ENCODE measurements at regions not wholly inside any gene's neighbourhood (a gene's known extent, or its start where the extent isn't known, plus 50 kb on each side); places are given as distances from the start of the nearest gene placed in this dataset.
A peak's percentile ranks its signal among the peaks of the same experiment; 100 is the strongest.

DNA sequence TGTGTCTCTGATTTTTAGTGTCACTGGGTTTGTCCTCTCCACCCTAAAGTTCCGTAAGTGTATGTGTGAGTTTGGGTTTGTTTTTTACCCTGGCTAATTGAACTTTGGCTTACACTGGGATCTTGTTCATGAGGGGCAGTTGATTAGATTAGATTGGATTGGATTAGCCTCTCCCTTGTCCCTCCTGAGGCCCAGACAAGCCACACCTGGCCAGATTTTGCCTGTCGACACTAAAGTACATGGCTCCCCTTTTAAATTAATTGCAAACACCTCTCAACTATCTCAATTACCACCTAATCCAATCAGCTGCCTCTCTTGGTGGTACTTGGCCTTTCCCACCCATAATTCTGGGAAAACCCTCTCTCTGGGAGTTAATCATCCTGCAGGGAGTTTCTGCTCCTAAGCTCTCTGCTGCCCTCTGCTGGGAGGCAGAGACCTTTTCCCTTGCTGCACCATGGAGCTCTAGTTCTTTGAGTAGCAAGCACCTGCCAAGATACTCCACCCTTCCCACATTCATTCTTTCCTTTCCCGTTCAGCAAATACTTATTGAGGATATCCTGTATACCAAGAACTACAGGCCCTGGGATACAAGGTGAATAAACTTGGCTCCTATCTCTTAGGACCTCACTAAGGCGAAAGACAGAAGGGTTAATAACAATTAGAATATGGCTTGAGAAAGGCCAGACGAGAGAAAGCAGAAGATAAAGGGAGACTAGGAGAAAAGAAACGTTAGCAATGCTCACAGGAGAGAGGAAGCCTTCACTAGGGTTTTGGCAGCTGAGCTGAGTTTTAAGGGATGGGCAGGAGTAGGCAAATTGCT lies 60.0 kb upstream of the MPHOSPH6 start:
- H3K36me3 ChIP-seq = no peaks in the 10 kb centered on the region
- H3K9me3 ChIP-seq = no peaks in the 10 kb centered on the region
- DNase-seq (ENCODE audit: extremely low spot score) = no peak
- peaks cover 0 to 12% (median 0%) of the 10 kb centered on the region in 4 donors for H3K27me3 ChIP-seq
- no peaks in the 10 kb centered on the region for H3K4me1 ChIP-seq
- 47% methylated on average over 6 of the region's 6 CpGs for WGBS
- intact Hi-C loops (cut with DNase I) = loop anchor here (1.0 to 10.0 kb wide), 3 partner anchors 195 to 340 kb away; partner anchors contain the start of gene HSD17B2
- TF ChIP-seq EP300 (IDR thresholded peaks at IDR 0.05) (no peak), POLR2A (IDR thresholded peaks at IDR 0.05; ENCODE audit: low read depth) (no peak), CTCF (IDR thresholded peaks at IDR 0.05) (peak; percentile 71 to 87 (median 87)), POLR2AphosphoS5 (IDR thresholded peaks at IDR 0.05) (no peak)
- no peak overlapping the region for H3K27ac ChIP-seq (replicated peaks in 1 of 4)
- no peak overlapping the region for H3K4me3 ChIP-seq

DNA sequence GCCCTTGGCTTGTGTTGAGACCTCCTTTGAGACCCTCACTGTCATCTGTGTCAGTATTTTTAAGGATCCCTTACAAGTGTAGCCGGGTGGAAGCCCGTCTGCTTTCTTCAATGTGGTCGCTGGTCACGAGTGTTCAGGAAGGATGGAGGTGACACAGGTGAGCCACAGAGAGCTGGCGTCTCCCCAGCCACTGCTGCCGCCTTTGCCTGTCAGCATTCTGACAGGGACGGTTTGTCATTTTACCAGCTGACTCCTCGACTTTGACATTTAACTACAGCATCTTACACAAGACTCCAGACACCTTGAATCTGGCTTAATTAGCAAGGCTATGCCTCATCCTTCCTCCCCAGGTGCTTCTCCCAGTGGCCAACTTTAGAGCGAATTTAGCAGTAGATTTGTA lies 56.3 kb upstream of the MPHOSPH6 start:
- Histone ChIP-seq H3K36me3 (no peaks in the 10 kb centered on the region), H3K27me3 (peaks cover 0 to 12% (median 0%) of the 10 kb centered on the region in 4 donors), H3K9me3 (no peaks in the 10 kb centered on the region), H3K4me3 (no peak overlapping the region), H3K27ac (replicated peaks in 1 of 4) (no peak overlapping the region), H3K4me1 (no peaks in the 10 kb centered on the region)
- 78% methylated on average over 9 of the region's 9 CpGs for WGBS
- no peak for TF ChIP-seq POLR2A (IDR thresholded peaks at IDR 0.05; ENCODE audit: low read depth)
- TF ChIP-seq POLR2AphosphoS5 (IDR thresholded peaks at IDR 0.05) = no peak
- TF ChIP-seq CTCF (IDR thresholded peaks at IDR 0.05) = no peak
- TF ChIP-seq EP300 (IDR thresholded peaks at IDR 0.05) = no peak
- no peak for DNase-seq (ENCODE audit: extremely low spot score)
- intact Hi-C loops (cut with DNase I) = no loop called here

DNA sequence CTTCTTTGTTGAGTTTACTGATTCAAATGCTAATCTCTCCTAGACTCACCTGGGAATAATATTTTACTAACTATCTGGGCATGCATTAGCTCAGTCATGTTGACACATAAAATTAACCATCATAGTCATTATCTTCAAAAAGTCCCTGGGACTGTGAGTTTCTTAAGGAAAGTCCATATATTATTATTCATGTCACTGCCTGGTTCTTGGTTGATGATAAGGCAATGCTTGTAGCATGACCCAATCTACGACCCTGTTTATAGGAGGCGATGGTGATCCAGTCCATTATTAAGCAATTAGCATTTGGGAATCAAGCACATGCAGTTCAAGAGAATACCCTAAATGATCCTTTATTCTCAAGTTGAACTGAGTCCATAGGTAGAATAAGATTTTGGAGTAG lies 54.8 kb upstream of the MPHOSPH6 start:
- no peak overlapping the region for H3K27ac ChIP-seq (replicated peaks in 1 of 4)
- TF ChIP-seq POLR2A (IDR thresholded peaks at IDR 0.05; ENCODE audit: low read depth) = no peak
- no peak for TF ChIP-seq EP300 (IDR thresholded peaks at IDR 0.05)
- no peak for TF ChIP-seq CTCF (IDR thresholded peaks at IDR 0.05)
- no peak for TF ChIP-seq POLR2AphosphoS5 (IDR thresholded peaks at IDR 0.05)
- no peaks in the 10 kb centered on the region for H3K4me1 ChIP-seq
- no peak overlapping the region for H3K4me3 ChIP-seq
- H3K36me3 ChIP-seq = no peaks in the 10 kb centered on the region
- WGBS = 86% methylated on average over 2 of the region's 2 CpGs
- H3K27me3 ChIP-seq = peaks cover 0 to 15% (median 0%) of the 10 kb centered on the region in 4 donors
- DNase-seq (ENCODE audit: extremely low spot score) = no peak
- no peaks in the 10 kb centered on the region for H3K9me3 ChIP-seq
- intact Hi-C loops (cut with DNase I) = no loop called here

GRCh38 chr16:82220541-82220940 lies 50.5 kb upstream of the MPHOSPH6 start:
- Histone ChIP-seq H3K36me3 (no peaks in the 10 kb centered on the region), H3K4me3 (no peak overlapping the region), H3K27me3 (peaks cover 0 to 4% (median 0%) of the 10 kb centered on the region in 4 donors), H3K4me1 (no peaks in the 10 kb centered on the region), H3K9me3 (no peaks in the 10 kb centered on the region), H3K27ac (replicated peaks in 1 of 4) (no peak overlapping the region)
- 92% methylated on average over 4 of the region's 4 CpGs for WGBS
- DNase-seq (ENCODE audit: extremely low spot score) = no peak
- TF ChIP-seq EP300 (IDR thresholded peaks at IDR 0.05) (no peak), POLR2A (IDR thresholded peaks at IDR 0.05; ENCODE audit: low read depth) (no peak), CTCF (IDR thresholded peaks at IDR 0.05) (no peak), POLR2AphosphoS5 (IDR thresholded peaks at IDR 0.05) (no peak)
- intact Hi-C loops (cut with DNase I) = no loop called here
